ENCODE measurements at regions not wholly inside any gene's neighbourhood (a gene's known extent, or its start where the extent isn't known, plus 50 kb on each side); places are given as distances from the start of the nearest gene placed in this dataset.
A peak's percentile ranks its signal among the peaks of the same experiment; 100 is the strongest.

DNA sequence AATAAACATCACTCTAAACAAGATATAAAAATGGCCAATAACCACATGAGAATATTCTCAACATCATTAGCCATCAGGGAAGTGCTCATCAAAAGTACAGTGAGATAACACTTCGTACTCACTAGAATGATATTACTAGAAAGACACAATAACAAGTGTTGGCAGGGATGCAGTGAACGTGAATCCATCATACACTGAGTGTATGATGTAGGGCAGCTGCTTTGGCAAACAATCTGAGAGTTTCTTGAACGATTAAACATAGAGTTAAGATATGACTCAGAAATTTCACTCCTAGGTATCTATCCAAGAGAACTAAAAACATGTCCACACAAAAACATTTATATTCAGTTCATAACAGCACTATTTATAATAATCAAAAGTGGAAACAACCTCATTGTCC lies 368.9 kb downstream of the PID1 start:
- Mint-ChIP-seq H3K36me3 (ENCODE audit: low read depth) (no peaks in the 10 kb centered on the region), H3K27ac (no peak overlapping the region), H3K4me1 (ENCODE audit: low read depth) (peaks cover 5% of the 10 kb centered on the region; the same call in 1 of the 2 replicates), H3K4me3 (no peak overlapping the region), H3K9me3 (no peaks in the 10 kb centered on the region), H3K27me3 (ENCODE audit: insufficient read depth) (no peaks in the 10 kb centered on the region)
- DNase-seq, result no peak
- no peak for TF ChIP-seq CTCF (IDR thresholded peaks at IDR 0.05)

DNA sequence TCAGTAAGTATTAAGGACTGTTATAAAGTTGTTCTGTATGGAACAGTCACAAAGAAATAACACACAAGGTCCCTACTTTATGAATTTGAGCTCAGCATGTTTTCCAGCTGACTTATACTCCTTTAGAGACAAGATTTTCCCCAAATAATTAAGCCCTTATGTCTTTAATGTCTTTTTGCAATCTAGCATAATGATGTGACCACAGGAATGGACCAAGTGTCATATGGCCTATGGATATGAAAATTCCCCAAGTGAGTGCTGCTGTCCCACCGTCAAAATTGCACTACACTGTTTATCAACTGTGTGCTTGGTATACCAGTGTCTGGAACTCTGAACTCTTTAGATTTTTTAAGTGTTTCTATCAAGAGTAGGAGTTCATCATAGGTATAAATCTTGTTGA lies 369.6 kb downstream of the PID1 start:
- H3K9me3 Mint-ChIP-seq, result no peaks in the 10 kb centered on the region
- no peak for TF ChIP-seq CTCF (IDR thresholded peaks at IDR 0.05)
- DNase-seq, result no peak
- no peak overlapping the region for H3K4me3 Mint-ChIP-seq
- no peaks in the 10 kb centered on the region for H3K36me3 Mint-ChIP-seq (ENCODE audit: low read depth)
- no peak overlapping the region for H3K27ac Mint-ChIP-seq
- H3K27me3 Mint-ChIP-seq (ENCODE audit: insufficient read depth), result no peaks in the 10 kb centered on the region
- peaks cover 5% of the 10 kb centered on the region; the same call in 1 of the 2 replicates for H3K4me1 Mint-ChIP-seq (ENCODE audit: low read depth)

DNA sequence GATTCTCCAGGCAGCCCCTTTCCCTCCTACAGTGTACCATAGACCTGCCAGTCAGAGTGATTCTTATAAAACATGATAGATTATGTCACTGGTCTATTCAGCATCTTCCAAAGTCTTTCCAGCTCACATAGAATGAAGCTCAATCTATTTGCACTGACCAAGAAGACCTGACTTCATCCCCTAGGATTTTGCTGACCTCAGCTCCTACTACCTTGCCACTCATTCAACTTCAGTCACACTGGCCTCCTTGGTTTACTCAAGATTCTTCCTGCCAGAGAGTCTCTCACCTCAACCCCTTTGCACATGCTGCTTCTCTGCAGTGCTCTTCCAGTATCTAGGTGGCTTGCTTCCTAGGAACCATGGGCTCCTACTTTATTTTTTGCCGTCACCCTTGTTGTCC lies 392.9 kb downstream of the PID1 start:
- Mint-ChIP-seq H3K9me3 (peaks cover 4% of the 10 kb centered on the region; the same call in 1 of the 2 replicates), H3K27ac (no peak overlapping the region), H3K4me1 (ENCODE audit: low read depth) (peaks cover 53% of the 10 kb centered on the region), H3K36me3 (ENCODE audit: low read depth) (peaks cover 5% of the 10 kb centered on the region; the same call in 1 of the 2 replicates), H3K27me3 (ENCODE audit: insufficient read depth) (no peaks in the 10 kb centered on the region; the same call in 1 of the 2 replicates), H3K4me3 (no peak overlapping the region)
- no peak for TF ChIP-seq CTCF (IDR thresholded peaks at IDR 0.05)
- no peak for DNase-seq

GRCh38 chr2:228876276-228876675 lies 394.8 kb downstream of the PID1 start:
- Mint-ChIP-seq H3K4me1 (ENCODE audit: low read depth) (peaks cover 39% of the 10 kb centered on the region), H3K27ac (no peak overlapping the region), H3K9me3 (peaks cover 4% of the 10 kb centered on the region; the same call in 1 of the 2 replicates), H3K36me3 (ENCODE audit: low read depth) (peaks cover 11% of the 10 kb centered on the region), H3K4me3 (no peak overlapping the region), H3K27me3 (ENCODE audit: insufficient read depth) (no peaks in the 10 kb centered on the region; the same call in none of the 2 replicates)
- no peak for TF ChIP-seq CTCF (IDR thresholded peaks at IDR 0.05)
- DNase-seq, result no peak

- TF ChIP-seq CTCF (IDR thresholded peaks at IDR 0.05), result no peak
- Mint-ChIP-seq H3K27me3 (ENCODE audit: insufficient read depth) (no peaks in the 10 kb centered on the region; the same call in none of the 2 replicates), H3K4me1 (ENCODE audit: low read depth) (peaks cover 30% of the 10 kb centered on the region), H3K27ac (peak overlapping the region; percentile 6; the same call in 1 of the 2 replicates), H3K9me3 (peaks cover 4% of the 10 kb centered on the region; the same call in 1 of the 2 replicates), H3K36me3 (ENCODE audit: low read depth) (peaks cover 11% of the 10 kb centered on the region), H3K4me3 (peak overlapping the region; percentile 42)
- peak; percentile 36 for DNase-seq
Measured at GRCh38 chr2:228875152-228875900, 395.8 kb downstream of the PID1 start.
